HEK293 (cell line): ENCODE measurements at regions not wholly inside any gene's neighbourhood (a gene's known extent, or its start where the extent isn't known, plus 50 kb on each side); places are given as distances from the start of the nearest gene placed in this dataset.

ENCODE experiments used
- CTCF ChIA-PET: fragments of 350-600 bp; formaldehyde crosslinking; extraction: SDS; loops from one replicate; lab custom pipeline; 2021; ENCODE audit warnings: antibody characterized with exemption; lab: Yijun Ruan, JAX
- POLR2A ChIA-PET: fragments of 300-600 bp; formaldehyde crosslinking; extraction: SDS; loops from one replicate; lab custom pipeline; 2020; ENCODE audit warnings: antibody characterized with exemption, inconsistent platforms; lab: Yijun Ruan, JAX
- H3K27ac ChIP-seq: fragments of 200-500 bp; sonication (Bioruptor generic); 2 replicates; pipeline ENCODE4 v1.5.1; 2014; ENCODE audit warnings: low read depth, low read length, control low read depth, inconsistent platforms; ENCODE audit errors: extremely low read depth
- H3K36me3 ChIP-seq, 2 experiments: fragments of 200-500 bp in 1 of 2; sonication (Bioruptor generic) in 1 of 2; 1 replicate in 1 of 2; 2 replicates in 1 of 2; pipeline ENCODE4 v1.5.1; 2014 to 2017; ENCODE audit warnings: inconsistent platforms in 2 of 2, low read length in 2 of 2; ENCODE audit not compliant: control insufficient read depth in 2 of 2, insufficient read depth in 1 of 2
- H3K4me1 ChIP-seq: fragments of 200-500 bp; sonication (Bioruptor generic); 2 replicates; pipeline ENCODE4 v1.5.1; 2014; ENCODE audit warnings: mild to moderate bottlenecking, low read length, inconsistent platforms; ENCODE audit not compliant: control insufficient read depth, insufficient read depth
- H3K4me3 ChIP-seq: 2 replicates; pipeline ENCODE4 v1.5.1; 2011; ENCODE audit warnings: low read depth, mild to moderate bottlenecking, control low read depth, low read length, moderate library complexity
- H3K9me3 ChIP-seq: fragments of 200-500 bp; sonication (Bioruptor generic); 2 replicates; pipeline ENCODE4 v1.5.1; 2014; ENCODE audit warnings: low read depth, low read length, inconsistent platforms; ENCODE audit not compliant: control insufficient read depth, insufficient read depth
- EGR2 ChIP-seq: fragments of 450-650 bp; formaldehyde crosslinking; IDR thresholded peaks from 2 replicates; pipeline ENCODE4 v1.5.1; 2016; ENCODE audit warnings: low read depth, missing biosample characterization, missing genetic modification characterization
- ELK4 ChIP-seq: IDR thresholded peaks from 2 replicates; pipeline ENCODE4 v1.6.1; 2011; ENCODE audit warnings: mild to moderate bottlenecking, low read depth, low read length, borderline replicate concordance
- GLI2 ChIP-seq: fragments of 450-650 bp; formaldehyde crosslinking; IDR thresholded peaks from 2 replicates; pipeline ENCODE4; 2017; ENCODE audit warnings: missing biosample characterization, missing genetic modification characterization, low read depth, borderline replicate concordance
- GLIS2 ChIP-seq: fragments of 450-650 bp; formaldehyde crosslinking; IDR thresholded peaks from 2 replicates; pipeline ENCODE4 v1.5.1; 2016; ENCODE audit warnings: missing biosample characterization, missing genetic modification characterization
- HOXA7 ChIP-seq: sonication (generic); formaldehyde crosslinking; IDR thresholded peaks from 2 replicates; pipeline ENCODE4 v1.8.1; 2022; ENCODE audit warnings: missing genetic modification reagents, borderline replicate concordance
- HOXC10 ChIP-seq: sonication (generic); formaldehyde crosslinking; IDR thresholded peaks from 2 replicates; pipeline ENCODE4 v1.8.1; 2023; ENCODE audit warnings: mild to moderate bottlenecking, missing genetic modification reagents
- KLF16 ChIP-seq: fragments of 450-650 bp; formaldehyde crosslinking; IDR thresholded peaks from 2 replicates; pipeline ENCODE4 v1.5.1; 2017; ENCODE audit warnings: missing biosample characterization, missing genetic modification characterization
- MYNN ChIP-seq: fragments of 450-650 bp; formaldehyde crosslinking; IDR thresholded peaks from 2 replicates; pipeline ENCODE4 v1.5.1; 2016; ENCODE audit warnings: missing biosample characterization, missing genetic modification characterization, borderline replicate concordance
- PATZ1 ChIP-seq: fragments of 450-650 bp; formaldehyde crosslinking; IDR thresholded peaks from 2 replicates; pipeline ENCODE4 v1.5.1; 2016; ENCODE audit warnings: missing biosample characterization, missing genetic modification characterization
- RBAK ChIP-seq: fragments of 450-650 bp; formaldehyde crosslinking; IDR thresholded peaks from 2 replicates; pipeline ENCODE4 v1.5.1; 2016; ENCODE audit warnings: missing biosample characterization, missing genetic modification characterization
- SP3 ChIP-seq: fragments of 450-650 bp; formaldehyde crosslinking; IDR thresholded peaks from 2 replicates; pipeline ENCODE4 v1.5.1; 2016; ENCODE audit warnings: missing biosample characterization, missing genetic modification characterization
- ZBTB1 ChIP-seq: fragments of 450-650 bp; formaldehyde crosslinking; IDR thresholded peaks from 2 replicates; pipeline ENCODE4 v1.5.1; 2016; ENCODE audit warnings: missing biosample characterization, missing genetic modification characterization
- ZBTB20 ChIP-seq: fragments of 450-650 bp; formaldehyde crosslinking; IDR thresholded peaks from 2 replicates; pipeline ENCODE4 v1.5.1; 2016; ENCODE audit warnings: missing biosample characterization, missing genetic modification characterization
- ZFHX2 ChIP-seq: fragments of 450-650 bp; formaldehyde crosslinking; conservative IDR thresholded peaks from 2 replicates; pipeline ENCODE4 v1.5.1; 2016; ENCODE audit warnings: missing biosample characterization, missing genetic modification characterization
- ZFP69B ChIP-seq: fragments of 450-650 bp; formaldehyde crosslinking; IDR thresholded peaks from 2 replicates; pipeline ENCODE4 v1.5.1; 2016; ENCODE audit warnings: missing biosample characterization, missing genetic modification characterization
- ZIC2 ChIP-seq: fragments of 450-650 bp; formaldehyde crosslinking; IDR thresholded peaks from 2 replicates; pipeline ENCODE4 v1.5.1; 2016; ENCODE audit warnings: missing biosample characterization, missing genetic modification characterization
- ZNF133 ChIP-seq: fragments of 450-650 bp; formaldehyde crosslinking; IDR thresholded peaks from 2 replicates; pipeline ENCODE4 v1.5.1; 2016; ENCODE audit warnings: missing biosample characterization, missing genetic modification characterization
- ZNF157 ChIP-seq: fragments of 450-650 bp; formaldehyde crosslinking; IDR thresholded peaks from 2 replicates; pipeline ENCODE4 v1.5.1; 2016; ENCODE audit warnings: missing biosample characterization, missing genetic modification characterization
- ZNF24 ChIP-seq: fragments of 450-650 bp; formaldehyde crosslinking; IDR thresholded peaks from 2 replicates; pipeline ENCODE4 v1.5.1; 2016; ENCODE audit warnings: missing biosample characterization, missing genetic modification characterization
- ZNF311 ChIP-seq: fragments of 450-650 bp; formaldehyde crosslinking; IDR thresholded peaks from 2 replicates; pipeline ENCODE4 v1.5.1; 2017; ENCODE audit warnings: missing biosample characterization, missing genetic modification characterization, borderline replicate concordance
- ZNF549 ChIP-seq: fragments of 450-650 bp; IDR thresholded peaks from 2 replicates; pipeline ENCODE4 v1.5.1; 2018; ENCODE audit warnings: missing biosample characterization, missing genetic modification characterization, mild to moderate bottlenecking, inconsistent platforms, moderate library complexity
- ZNF624 ChIP-seq: fragments of 450-650 bp; formaldehyde crosslinking; IDR thresholded peaks from 2 replicates; pipeline ENCODE4 v1.5.1; 2017; ENCODE audit warnings: missing biosample characterization, missing genetic modification characterization
- ZNF692 ChIP-seq: fragments of 450-650 bp; formaldehyde crosslinking; IDR thresholded peaks from 2 replicates; pipeline ENCODE4 v1.5.1; 2016; ENCODE audit warnings: missing biosample characterization, missing genetic modification characterization
- ZNF776 ChIP-seq: fragments of 450-650 bp; formaldehyde crosslinking; IDR thresholded peaks from 2 replicates; pipeline ENCODE4 v1.5.0; 2017; ENCODE audit warnings: missing biosample characterization, missing genetic modification characterization, borderline replicate concordance
- ZNF791 ChIP-seq: fragments of 450-650 bp; formaldehyde crosslinking; IDR thresholded peaks from 2 replicates; pipeline ENCODE4 v1.5.1; 2016; ENCODE audit warnings: missing biosample characterization, missing genetic modification characterization
- TF ChIP-seq, protein P1 (sequence below): fragments of 450-650 bp; formaldehyde crosslinking; IDR thresholded peaks from 2 replicates; pipeline ENCODE4 v1.5.1; 2016; ENCODE audit warnings: missing biosample characterization, missing genetic modification characterization
- TF ChIP-seq, protein P2 (sequence below): sonication (generic); formaldehyde crosslinking; IDR thresholded peaks from 2 replicates; pipeline ENCODE4 v1.8.1; 2022; ENCODE audit warnings: mild to moderate bottlenecking, moderate library complexity, missing genetic modification reagents
- TF ChIP-seq, protein P3 (sequence below): fragments of 450-650 bp; formaldehyde crosslinking; conservative IDR thresholded peaks from 2 replicates; pipeline ENCODE4 v1.5.1; 2016; ENCODE audit warnings: low read depth, missing biosample characterization, missing genetic modification characterization

DNA sequence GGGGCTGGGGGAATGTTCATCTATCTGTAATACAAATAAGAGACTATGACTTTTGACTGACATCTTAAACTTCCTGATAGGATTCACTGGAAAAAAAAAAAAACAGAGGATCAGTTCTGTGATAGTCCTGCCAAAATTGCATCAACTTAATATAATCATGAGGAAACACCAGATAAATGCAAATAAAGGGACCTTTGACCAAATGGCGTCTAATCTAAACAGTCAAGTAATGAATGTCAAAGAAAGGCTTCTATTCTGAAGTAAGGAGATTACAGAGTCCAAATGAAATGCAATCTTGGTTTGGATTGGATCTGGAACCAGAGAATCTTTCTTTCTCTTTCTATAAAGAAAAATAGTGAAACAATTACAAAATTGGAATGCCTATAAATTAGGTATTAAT lies 513.4 kb downstream of the KCNT2 start:
- Histone ChIP-seq H3K4me3 (no peak overlapping the region), H3K9me3 (no peaks in the 10 kb centered on the region), H3K36me3 (no peaks in the 10 kb centered on the region), H3K27ac (no peak overlapping the region), H3K4me1 (no peaks in the 10 kb centered on the region)
- CTCF ChIA-PET: no interaction called here
- no peak for TF ChIP-seq ZBTB20 (tag by site-specific recombination)
- no peak for TF ChIP-seq ZNF692 (tag by site-specific recombination)
- TF ChIP-seq, protein P1, sequence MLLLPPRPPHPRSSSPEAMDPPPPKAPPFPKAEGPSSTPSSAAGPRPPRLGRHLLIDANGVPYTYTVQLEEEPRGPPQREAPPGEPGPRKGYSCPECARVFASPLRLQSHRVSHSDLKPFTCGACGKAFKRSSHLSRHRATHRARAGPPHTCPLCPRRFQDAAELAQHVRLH (tag by site-specific recombination): no peak
- TF ChIP-seq HOXC10 (CRISPR knock-in tag): no peak
- TF ChIP-seq GLI2 (tag by site-specific recombination): no peak
- TF ChIP-seq ZFP69B (tag by site-specific recombination): no peak
- no peak for TF ChIP-seq ZNF157
- no peak for TF ChIP-seq ZIC2 (tag by site-specific recombination)
- no peak for TF ChIP-seq ZNF24 (tag by site-specific recombination)
- no peak for TF ChIP-seq SP3 (tag by site-specific recombination)
- no peak for TF ChIP-seq MYNN (tag by site-specific recombination)
- TF ChIP-seq PATZ1 (tag by site-specific recombination): no peak
- TF ChIP-seq GLIS2 (tag by site-specific recombination): no peak
- no peak for TF ChIP-seq EGR2
- TF ChIP-seq, protein P2, sequence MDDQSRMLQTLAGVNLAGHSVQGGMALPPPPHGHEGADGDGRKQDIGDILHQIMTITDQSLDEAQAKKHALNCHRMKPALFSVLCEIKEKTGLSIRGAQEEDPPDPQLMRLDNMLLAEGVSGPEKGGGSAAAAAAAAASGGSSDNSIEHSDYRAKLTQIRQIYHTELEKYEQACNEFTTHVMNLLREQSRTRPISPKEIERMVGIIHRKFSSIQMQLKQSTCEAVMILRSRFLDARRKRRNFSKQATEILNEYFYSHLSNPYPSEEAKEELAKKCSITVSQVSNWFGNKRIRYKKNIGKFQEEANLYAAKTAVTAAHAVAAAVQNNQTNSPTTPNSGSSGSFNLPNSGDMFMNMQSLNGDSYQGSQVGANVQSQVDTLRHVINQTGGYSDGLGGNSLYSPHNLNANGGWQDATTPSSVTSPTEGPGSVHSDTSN (CRISPR knock-in tag): no peak
- no peak for TF ChIP-seq HOXA7 (CRISPR knock-in tag)
- TF ChIP-seq ZNF776: no peak
- POLR2A ChIA-PET: no interaction called here

DNA sequence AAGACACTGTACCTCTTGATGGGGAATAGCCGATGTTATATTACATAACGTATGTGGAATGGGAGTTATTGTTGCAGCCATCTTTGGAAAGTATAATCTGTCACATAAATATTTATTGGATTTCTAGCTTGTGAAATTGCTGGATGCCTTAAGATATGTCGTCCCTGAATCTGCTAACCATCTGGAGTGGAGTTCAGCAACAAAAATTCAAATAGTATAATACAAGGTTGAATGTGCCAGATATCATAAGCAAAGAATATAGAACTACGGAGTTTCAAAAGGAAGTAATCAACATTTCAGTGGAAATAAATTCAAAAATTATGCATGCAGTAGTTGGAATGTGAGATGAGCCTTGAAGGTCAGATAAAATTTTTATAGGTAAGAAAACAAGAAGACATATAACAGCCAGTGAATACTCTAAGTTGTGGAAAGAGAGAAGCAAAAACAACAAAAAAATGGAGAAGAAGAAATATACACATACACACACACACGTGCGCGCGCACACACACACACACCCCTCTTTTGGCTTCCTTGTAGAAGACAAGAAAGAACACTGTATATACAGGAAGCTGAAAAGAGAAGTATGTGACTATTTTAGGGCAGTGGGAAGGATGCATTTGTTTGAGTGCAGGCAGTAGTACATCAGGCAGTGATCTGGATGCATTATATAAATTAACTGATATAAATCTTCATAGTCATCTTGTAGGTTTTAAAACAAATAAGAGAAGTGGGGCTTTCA lies 516.7 kb downstream of the KCNT2 start:
- H3K4me1 ChIP-seq: no peaks in the 10 kb centered on the region
- H3K4me3 ChIP-seq: no peak overlapping the region
- no peaks in the 10 kb centered on the region for H3K36me3 ChIP-seq
- ChIA-PET POLR2A (no interaction called here), CTCF (no interaction called here)
- no peaks in the 10 kb centered on the region for H3K9me3 ChIP-seq
- no peak overlapping the region for H3K27ac ChIP-seq
- TF ChIP-seq ZNF791 (tag by site-specific recombination): no peak
- no peak for TF ChIP-seq ZFHX2 (tag by site-specific recombination)
- TF ChIP-seq ZBTB1 (tag by site-specific recombination): no peak
- no peak for TF ChIP-seq ZNF311 (tag by site-specific recombination)
- no peak for TF ChIP-seq RBAK (tag by site-specific recombination)
- no peak for TF ChIP-seq KLF16 (tag by site-specific recombination)
- TF ChIP-seq ELK4: no peak
- TF ChIP-seq ZNF624: no peak
- TF ChIP-seq ZNF133 (tag by site-specific recombination): no peak
- no peak for TF ChIP-seq ZNF549 (tag by site-specific recombination)
- TF ChIP-seq, protein P3, sequence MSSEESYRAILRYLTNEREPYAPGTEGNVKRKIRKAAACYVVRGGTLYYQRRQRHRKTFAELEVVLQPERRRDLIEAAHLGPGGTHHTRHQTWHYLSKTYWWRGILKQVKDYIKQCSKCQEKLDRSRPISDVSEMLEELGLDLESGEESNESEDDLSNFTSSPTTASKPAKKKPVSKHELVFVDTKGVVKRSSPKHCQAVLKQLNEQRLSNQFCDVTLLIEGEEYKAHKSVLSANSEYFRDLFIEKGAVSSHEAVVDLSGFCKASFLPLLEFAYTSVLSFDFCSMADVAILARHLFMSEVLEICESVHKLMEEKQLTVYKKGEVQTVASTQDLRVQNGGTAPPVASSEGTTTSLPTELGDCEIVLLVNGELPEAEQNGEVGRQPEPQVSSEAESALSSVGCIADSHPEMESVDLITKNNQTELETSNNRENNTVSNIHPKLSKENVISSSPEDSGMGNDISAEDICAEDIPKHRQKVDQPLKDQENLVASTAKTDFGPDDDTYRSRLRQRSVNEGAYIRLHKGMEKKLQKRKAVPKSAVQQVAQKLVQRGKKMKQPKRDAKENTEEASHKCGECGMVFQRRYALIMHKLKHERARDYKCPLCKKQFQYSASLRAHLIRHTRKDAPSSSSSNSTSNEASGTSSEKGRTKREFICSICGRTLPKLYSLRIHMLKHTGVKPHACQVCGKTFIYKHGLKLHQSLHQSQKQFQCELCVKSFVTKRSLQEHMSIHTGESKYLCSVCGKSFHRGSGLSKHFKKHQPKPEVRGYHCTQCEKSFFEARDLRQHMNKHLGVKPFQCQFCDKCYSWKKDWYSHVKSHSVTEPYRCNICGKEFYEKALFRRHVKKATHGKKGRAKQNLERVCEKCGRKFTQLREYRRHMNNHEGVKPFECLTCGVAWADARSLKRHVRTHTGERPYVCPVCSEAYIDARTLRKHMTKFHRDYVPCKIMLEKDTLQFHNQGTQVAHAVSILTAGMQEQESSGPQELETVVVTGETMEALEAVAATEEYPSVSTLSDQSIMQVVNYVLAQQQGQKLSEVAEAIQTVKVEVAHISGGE (tag by site-specific recombination): no peak
